ENCODE measurements at regions not wholly inside any gene's neighbourhood (a gene's known extent, or its start where the extent isn't known, plus 50 kb on each side); places are given as distances from the start of the nearest gene placed in this dataset.

- DNase-seq, result no peak
These were observed 128.8 kb upstream of the GPR26 start for GRCh38 chr10:123537188-123537961.

GRCh38 chr10:123538401-123539320, 127.5 kb upstream of the GPR26 start:
- no peak for DNase-seq

- no peak for DNase-seq
These were observed 121.2 kb upstream of the GPR26 start for GRCh38 chr10:123544986-123545385.

GRCh38 chr10:123548770-123549169, 117.4 kb upstream of the GPR26 start:
- no peak for DNase-seq

- no peak for DNase-seq
These were observed 116.2 kb upstream of the GPR26 start for GRCh38 chr10:123549761-123550454.

GRCh38 chr10:123550675-123551096, 115.5 kb upstream of the GPR26 start:
- DNase-seq, result no peak

GRCh38 chr10:123551259-123551658, 114.9 kb upstream of the GPR26 start:
- no peak for DNase-seq

GRCh38 chr10:123552760-123553554, 113.2 kb upstream of the GPR26 start:
- DNase-seq, result no peak

GRCh38 chr10:123553810-123554430, 112.2 kb upstream of the GPR26 start:
- DNase-seq, result no peak

- DNase-seq, result no peak
These were observed 111.5 kb upstream of the GPR26 start for GRCh38 chr10:123554656-123555055.

GRCh38 chr10:123555616-123556015, 110.5 kb upstream of the GPR26 start:
- no peak for DNase-seq

- no peak for DNase-seq
These were observed 110.1 kb upstream of the GPR26 start for GRCh38 chr10:123556049-123556448.

GRCh38 chr10:123556736-123557135, 109.4 kb upstream of the GPR26 start:
- no peak for DNase-seq

GRCh38 chr10:123557366-123558108, 108.6 kb upstream of the GPR26 start:
- no peak for DNase-seq

GRCh38 chr10:123558651-123559050, 107.5 kb upstream of the GPR26 start:
- no peak for DNase-seq

- DNase-seq, result peak; percentile 18 to 60 (median 50)
These were observed 106.9 kb upstream of the GPR26 start for GRCh38 chr10:123559066-123559822.

GRCh38 chr10:123559823-123560092, 106.4 kb upstream of the GPR26 start:
- no peak for DNase-seq

- no peak for DNase-seq
These were observed 105.6 kb upstream of the GPR26 start for GRCh38 chr10:123560301-123561140.

- DNase-seq, result no peak
These were observed 105.1 kb upstream of the GPR26 start for GRCh38 chr10:123561141-123561440.

GRCh38 chr10:123562387-123562786, 103.8 kb upstream of the GPR26 start:
- no peak for DNase-seq

All from stimulated activated naive CD4-positive, alpha-beta T cell (primary cell).